SK-N-SH (cell line): ENCODE measurements at regions not wholly inside any gene's neighbourhood (a gene's known extent, or its start where the extent isn't known, plus 50 kb on each side); places are given as distances from the start of the nearest gene placed in this dataset.
"Not testable (repeated sequence)": the region's sequence is repeated elsewhere in the genome, so short reads cannot be mapped to it uniquely, and the experiment has no call there.

ENCODE experiments used
- CTCF ChIA-PET: fragments of 300-600, 350-600 bp; formaldehyde crosslinking; extraction: SDS; loops from one replicate; lab custom pipeline; 2021; lab: Yijun Ruan, JAX
- POLR2A ChIA-PET: fragments of 350-600 bp; sonication (Branson Sonifier 250); formaldehyde crosslinking; extraction: SDS; loops from one replicate; lab custom pipeline; 2020; ENCODE audit warnings: antibody characterized with exemption, inconsistent platforms; lab: Yijun Ruan, JAX
- DNase-seq: peaks from one replicate; pipeline ENCODE4 v3.0.0; 2012
- H2AFZ ChIP-seq: fragments of 200-600 bp; sonication (generic); 2 replicates; pipeline ENCODE4 v1.8.1; 2016; ENCODE audit warnings: antibody characterized with exemption, mild to moderate bottlenecking, low read depth
- H3F3A ChIP-seq: fragments of 200-600 bp; sonication (generic); replicated peaks from 2 replicates; pipeline ENCODE3; 2016; ENCODE audit warnings: antibody characterized with exemption, mild to moderate bottlenecking; ENCODE audit not compliant: insufficient read depth
- H3K27ac ChIP-seq, 2 experiments: fragments of 200-500 bp in 1 of 2; fragments of 200-600 bp in 1 of 2; sonication (Bioruptor generic) in 1 of 2; sonication (generic), shearing (Covaris generic) in 1 of 2; 2 replicates each; pipeline versions ENCODE4 v1.5.1 to v1.6.1; 2014 to 2016; ENCODE audit warnings: low read depth in 2 of 2, inconsistent platforms in 1 of 2, low read length in 1 of 2, mild to moderate bottlenecking in 1 of 2, mixed read lengths in 1 of 2
- H3K27me3 ChIP-seq: fragments of 200-600 bp; sonication (generic), shearing (Covaris generic); 2 replicates; pipeline ENCODE4 v1.6.1; 2016; ENCODE audit warnings: mixed run types; ENCODE audit not compliant: insufficient read depth
- H3K36me3 ChIP-seq, 2 experiments: fragments of 200-500 bp in 1 of 2; fragments of 200-600 bp in 1 of 2; sonication (Bioruptor generic) in 1 of 2; sonication (generic) in 1 of 2; replicated peaks in 1 of 2; 2 replicates each; pipeline versions ENCODE3 to v1.5.1; 2014 to 2016; ENCODE audit warnings: low read length in 1 of 2, mild to moderate bottlenecking in 1 of 2; ENCODE audit not compliant: insufficient read depth in 2 of 2, control insufficient read depth in 1 of 2
- H3K4me1 ChIP-seq, 2 experiments: fragments of 200-500 bp in 1 of 2; fragments of 200-600 bp in 1 of 2; sonication (Bioruptor generic) in 1 of 2; sonication (generic), shearing (Covaris generic) in 1 of 2; 2 replicates each; pipeline versions ENCODE4 v1.5.1 to v1.6.1; 2014 to 2016; ENCODE audit warnings: low read depth in 1 of 2, low read length in 1 of 2, mixed run types in 1 of 2; ENCODE audit not compliant: insufficient read depth in 2 of 2, control insufficient read depth in 1 of 2
- H3K4me2 ChIP-seq: fragments of 200-600 bp; sonication (generic), shearing (Covaris generic); 2 replicates; pipeline ENCODE4 v1.6.1; 2017; ENCODE audit warnings: mixed run types
- H3K4me3 ChIP-seq, 2 experiments: fragments of 200-500 bp in 1 of 2; fragments of 200-600 bp in 1 of 2; sonication (Bioruptor generic) in 1 of 2; sonication (generic), shearing (Covaris generic) in 1 of 2; 2 replicates each; pipeline versions ENCODE4 v1.5.1 to v1.8.1; 2014 to 2016; ENCODE audit warnings: low read depth in 2 of 2, inconsistent platforms in 1 of 2, low read length in 1 of 2, mild to moderate bottlenecking in 1 of 2, mixed read lengths in 1 of 2, moderate library complexity in 1 of 2
- H3K79me2 ChIP-seq: fragments of 200-600 bp; sonication (generic); 2 replicates; pipeline ENCODE4 v1.8.1; 2017; ENCODE audit warnings: mild to moderate bottlenecking; ENCODE audit not compliant: insufficient read depth
- H3K9ac ChIP-seq: fragments of 200-600 bp; sonication (generic); 2 replicates; pipeline ENCODE4 v1.6.1; 2017; ENCODE audit warnings: mixed run types
- H3K9me2 ChIP-seq: fragments of 200-600 bp; sonication (generic); 2 replicates; pipeline ENCODE4 v1.6.1; 2017; ENCODE audit warnings: mixed run types
- H3K9me3 ChIP-seq: fragments of 200-600 bp; sonication (generic); 2 replicates; pipeline ENCODE4 v1.6.1; 2017; ENCODE audit warnings: mixed run types, mild to moderate bottlenecking, moderate library complexity
- H4K20me1 ChIP-seq: fragments of 200-600 bp; sonication (generic); 2 replicates; pipeline ENCODE4 v1.6.1; 2017; ENCODE audit warnings: mild to moderate bottlenecking, mixed run types; ENCODE audit not compliant: insufficient read depth
- CTCF ChIP-seq: fragments of 200-600 bp; sonication (generic); IDR thresholded peaks from 2 replicates; pipeline ENCODE4 v1.6.1; 2017; ENCODE audit warnings: antibody characterized with exemption, mild to moderate bottlenecking, moderate library complexity
- RAD21 ChIP-seq: IDR thresholded peaks from 2 replicates; pipeline ENCODE4 v1.6.1; 2012; ENCODE audit warnings: mild to moderate bottlenecking, low read length
- YY1 ChIP-seq: IDR thresholded peaks from 2 replicates; pipeline ENCODE4 v1.4.0; 2012; ENCODE audit warnings: low read depth, mild to moderate bottlenecking
- WGBS: methylation state at CpG from one replicate; pipeline ENCODE4 v1.1.6; 2017; ENCODE audit warnings: low lambda C conversion rate; 5-methylcytosine and 5-hydroxymethylcytosine counted together

GRCh38 chr9:82912645-82913044 is 150.3 kb downstream of the RASEF start:
- Histone ChIP-seq H3F3A (no peaks in the 10 kb centered on the region), H2AFZ (no peak overlapping the region), H3K4me2 (no peak overlapping the region), H4K20me1 (no peaks in the 10 kb centered on the region), H3K4me3 (no peak overlapping the region), H3K4me1 (no peaks in the 10 kb centered on the region), H3K27me3 (no peaks in the 10 kb centered on the region), H3K36me3 (no peaks in the 10 kb centered on the region), H3K9me3 (no peaks in the 10 kb centered on the region), H3K79me2 (no peaks in the 10 kb centered on the region), H3K27ac (no peak overlapping the region), H3K9me2 (no peaks in the 10 kb centered on the region), H3K9ac (no peak overlapping the region)
- ChIA-PET POLR2A (interaction anchor here (0.6 kb wide), 1 partner anchor 881 kb away, joined by 4 read pairs; no protein-coding TSS in a partner anchor), CTCF (interaction anchor here (0.7 to 2.3 kb wide), 13 partner anchors 8 to 1226 kb away, joined by 3 to 14 read pairs (median 4); no protein-coding TSS in a partner anchor)
- no peak for DNase-seq
- WGBS: 4% methylated on average over 1 of the region's 1 CpG
- no peak for TF ChIP-seq YY1
- peak; percentile 59; the same call in 1 of the 2 replicates for TF ChIP-seq RAD21

- CTCF ChIA-PET: not testable (repeated sequence)
These were observed 146.7 kb downstream of the RASEF start for GRCh38 chr9:82916238-82916637.

GRCh38 chr9:82920154-82920553 is 142.8 kb downstream of the RASEF start:
- no peaks in the 10 kb centered on the region for H3K36me3 ChIP-seq
- TF ChIP-seq CTCF: no peak
- DNase-seq: no peak
- CTCF ChIA-PET: interaction anchor here (1.0 kb wide), 1 partner anchor 8 kb away, joined by 6 read pairs; no protein-coding TSS in a partner anchor
- H3K27ac ChIP-seq: no peak overlapping the region
- peaks cover 0 to 6% of the 10 kb centered on the region in 2 experiments; a peak in 1 of 4 replicates for H3K4me1 ChIP-seq
- H3K27me3 ChIP-seq: no peaks in the 10 kb centered on the region
- no peaks in the 10 kb centered on the region for H3K9me2 ChIP-seq
- no peaks in the 10 kb centered on the region for H3K9me3 ChIP-seq
- POLR2A ChIA-PET: no interaction called here
- no peaks in the 10 kb centered on the region for H3K79me2 ChIP-seq
- H2AFZ ChIP-seq: no peak overlapping the region
- H3K4me2 ChIP-seq: no peak overlapping the region
- H3F3A ChIP-seq: no peaks in the 10 kb centered on the region
- 22% methylated on average over 2 of the region's 2 CpGs for WGBS
- no peak overlapping the region for H3K9ac ChIP-seq
- H3K4me3 ChIP-seq: no peak overlapping the region
- no peaks in the 10 kb centered on the region for H4K20me1 ChIP-seq

More at GRCh38 chr9:82916238-82916637, 146.7 kb downstream of the RASEF start:
- DNase-seq, H3K36me3 ChIP-seq, H3K27me3 ChIP-seq, H3K27ac ChIP-seq, H3K4me1 ChIP-seq, H4K20me1 ChIP-seq, H2AFZ ChIP-seq, H3K4me2 ChIP-seq, POLR2A ChIA-PET, H3K9me2 ChIP-seq, H3K9ac ChIP-seq, H3F3A ChIP-seq, H3K4me3 ChIP-seq, H3K79me2 ChIP-seq, H3K9me3 ChIP-seq: not testable (repeated sequence)
- WGBS: 0% methylated on average over 1 of the region's 1 CpG
